Stimulated activated naive B cell treated with anti-CD40 and anti-IgM and Interleukin-4, amounts not matched to agents 10 μg/mL and 1 μg/mL and 100 μg/mL, for 72 hours (primary cell): ENCODE measurements at regions not wholly inside any gene's neighbourhood (a gene's known extent, or its start where the extent isn't known, plus 50 kb on each side); places are given as distances from the start of the nearest gene placed in this dataset.
A peak's percentile ranks its signal among the peaks of the same experiment; 100 is the strongest.
"Not testable (repeated sequence)": the region's sequence is repeated elsewhere in the genome, so short reads cannot be mapped to it uniquely, and the experiment has no call there.

Experiments
- ATAC-seq, 2 donors: fragments of 150-1000 bp; cut with Tn5 transposase; replicated peaks; 2 replicates each; pipeline ENCODE4 v1.10.0; 2021; ENCODE audit warnings: moderate library complexity in 1 of 2
- DNase-seq: peaks from one replicate; pipeline ENCODE4 v3.0.0; 2021
- H3K27ac Mint-ChIP-seq: one replicate; pipeline ENCODE4 v1.8.0; 2022; ENCODE audit warnings: mild to moderate bottlenecking, mixed read lengths
- H3K27me3 Mint-ChIP-seq, 2 donors: one replicate each; pipeline ENCODE4 v1.8.0; 2022; ENCODE audit warnings: mixed read lengths in 2 of 2
- H3K36me3 Mint-ChIP-seq, 2 donors: one replicate each; pipeline ENCODE4 v1.8.0; 2022; ENCODE audit warnings: mixed read lengths in 2 of 2, mild to moderate bottlenecking in 1 of 2
- H3K4me1 Mint-ChIP-seq, 2 donors: one replicate each; pipeline ENCODE4 v1.8.0; 2022; ENCODE audit warnings: mixed read lengths in 2 of 2, mild to moderate bottlenecking in 1 of 2
- H3K4me3 Mint-ChIP-seq, 2 donors: one replicate each; pipeline ENCODE4 v1.8.0; 2022; ENCODE audit warnings: mild to moderate bottlenecking in 2 of 2, mixed read lengths in 2 of 2, moderate library complexity in 1 of 2
- H3K9me3 Mint-ChIP-seq, 2 donors: one replicate each; pipeline ENCODE4 v1.8.0; 2022; ENCODE audit warnings: mixed read lengths in 2 of 2, mild to moderate bottlenecking in 1 of 2

- Mint-ChIP-seq H3K36me3 (no peaks in the 10 kb centered on the region), H3K27me3 (peaks cover 25 to 32% of the 10 kb centered on the region in 2 donors), H3K4me3 (no peak overlapping the region), H3K27ac (no peak overlapping the region), H3K4me1 (no peaks in the 10 kb centered on the region), H3K9me3 (peaks cover 0 to 2% of the 10 kb centered on the region in 2 donors)
- ATAC-seq: no peak
- no peak for DNase-seq
Measured at GRCh38 chr7:1348823-1349335, 110.4 kb downstream of the MICALL2 start.

- DNase-seq (no peak), ATAC-seq (no peak)
- Mint-ChIP-seq H3K9me3 (no peaks in the 10 kb centered on the region), H3K27ac (no peak overlapping the region), H3K4me1 (no peaks in the 10 kb centered on the region), H3K27me3 (peaks cover 25 to 32% of the 10 kb centered on the region in 2 donors), H3K4me3 (no peak overlapping the region), H3K36me3 (no peaks in the 10 kb centered on the region)
Measured at GRCh38 chr7:1349351-1349761, 109.9 kb downstream of the MICALL2 start.

GRCh38 chr7:1351881-1352625, 107.2 kb downstream of the MICALL2 start:
- Mint-ChIP-seq H3K9me3 (no peaks in the 10 kb centered on the region), H3K4me3 (no peak overlapping the region), H3K27ac (no peak overlapping the region), H3K27me3 (peaks cover 30 to 38% of the 10 kb centered on the region in 2 donors), H3K4me1 (no peaks in the 10 kb centered on the region), H3K36me3 (no peaks in the 10 kb centered on the region)
- DNase-seq (no peak), ATAC-seq (no peak)

- no peaks in the 10 kb centered on the region for H3K4me1 Mint-ChIP-seq
- no peak overlapping the region for H3K27ac Mint-ChIP-seq
- H3K36me3 Mint-ChIP-seq: no peaks in the 10 kb centered on the region
- H3K4me3 Mint-ChIP-seq: no peak overlapping the region
- no peak for DNase-seq
- peaks cover 23 to 30% of the 10 kb centered on the region in 2 donors for H3K27me3 Mint-ChIP-seq
- ATAC-seq: no peak
- H3K9me3 Mint-ChIP-seq: no peaks in the 10 kb centered on the region
Measured at GRCh38 chr7:1352656-1353271, 106.5 kb downstream of the MICALL2 start.

- Mint-ChIP-seq H3K27ac (no peak overlapping the region), H3K4me3 (no peak overlapping the region), H3K4me1 (no peaks in the 10 kb centered on the region), H3K27me3 (peaks cover 10 to 12% of the 10 kb centered on the region in 2 donors), H3K36me3 (no peaks in the 10 kb centered on the region), H3K9me3 (no peaks in the 10 kb centered on the region)
- ATAC-seq: no peak
- DNase-seq: no peak
Measured at GRCh38 chr7:1354661-1355567, 104.4 kb downstream of the MICALL2 start.

GRCh38 chr7:1355568-1356340, 103.5 kb downstream of the MICALL2 start:
- H3K9me3 Mint-ChIP-seq: peaks cover 2 to 6% of the 10 kb centered on the region in 2 donors
- no peaks in the 10 kb centered on the region for H3K36me3 Mint-ChIP-seq
- no peak for ATAC-seq
- no peak for DNase-seq
- no peak overlapping the region for H3K27ac Mint-ChIP-seq
- H3K27me3 Mint-ChIP-seq: peaks cover 10 to 14% of the 10 kb centered on the region in 2 donors
- no peaks in the 10 kb centered on the region for H3K4me1 Mint-ChIP-seq
- no peak overlapping the region for H3K4me3 Mint-ChIP-seq

GRCh38 chr7:1356853-1357252, 102.4 kb downstream of the MICALL2 start:
- DNase-seq, H3K4me3 Mint-ChIP-seq, H3K4me1 Mint-ChIP-seq, H3K9me3 Mint-ChIP-seq, H3K27ac Mint-ChIP-seq, H3K36me3 Mint-ChIP-seq, ATAC-seq: not testable (repeated sequence)
- peaks cover 10 to 14% of the 10 kb centered on the region in 2 donors for H3K27me3 Mint-ChIP-seq

GRCh38 chr7:1357260-1357600, 102.0 kb downstream of the MICALL2 start:
- H3K27ac Mint-ChIP-seq, H3K9me3 Mint-ChIP-seq, H3K4me1 Mint-ChIP-seq, H3K36me3 Mint-ChIP-seq, DNase-seq, H3K4me3 Mint-ChIP-seq, ATAC-seq: not testable (repeated sequence)
- H3K27me3 Mint-ChIP-seq: peaks cover 10 to 14% of the 10 kb centered on the region in 2 donors

GRCh38 chr7:1357601-1358271, 101.5 kb downstream of the MICALL2 start:
- DNase-seq: peak; percentile 17
- peaks cover 2 to 6% of the 10 kb centered on the region in 2 donors for H3K9me3 Mint-ChIP-seq
- H3K36me3 Mint-ChIP-seq: no peaks in the 10 kb centered on the region
- H3K4me3 Mint-ChIP-seq: no peak overlapping the region
- peaks cover 10 to 14% of the 10 kb centered on the region in 2 donors for H3K27me3 Mint-ChIP-seq
- peak overlapping the region; percentile 31 for H3K27ac Mint-ChIP-seq
- no peaks in the 10 kb centered on the region for H3K4me1 Mint-ChIP-seq
- peak; percentile 76 to 85 for ATAC-seq

- no peaks in the 10 kb centered on the region for H3K36me3 Mint-ChIP-seq
- no peaks in the 10 kb centered on the region for H3K4me1 Mint-ChIP-seq
- peaks cover 10 to 14% of the 10 kb centered on the region in 2 donors for H3K27me3 Mint-ChIP-seq
- no peak overlapping the region for H3K4me3 Mint-ChIP-seq
- peaks cover 2 to 6% of the 10 kb centered on the region in 2 donors for H3K9me3 Mint-ChIP-seq
- no peak for DNase-seq
- peak in 1 of 2 donors; percentile 15 for ATAC-seq
- no peak overlapping the region for H3K27ac Mint-ChIP-seq
Measured at GRCh38 chr7:1358376-1359050, 100.8 kb downstream of the MICALL2 start.

- H3K4me1 Mint-ChIP-seq: no peaks in the 10 kb centered on the region
Measured at GRCh38 chr7:1359051-1359400, 100.2 kb downstream of the MICALL2 start.

GRCh38 chr7:1359681-1360485, 99.4 kb downstream of the MICALL2 start:
- Mint-ChIP-seq H3K4me1 (no peaks in the 10 kb centered on the region), H3K27ac (no peak overlapping the region), H3K36me3 (no peaks in the 10 kb centered on the region), H3K27me3 (peaks cover 10 to 14% of the 10 kb centered on the region in 2 donors), H3K9me3 (peaks cover 5 to 6% of the 10 kb centered on the region in 2 donors), H3K4me3 (no peak overlapping the region)
- DNase-seq (no peak), ATAC-seq (no peak)

More at GRCh38 chr7:1359051-1359400, 100.2 kb downstream of the MICALL2 start:
- Mint-ChIP-seq H3K4me3 (no peak overlapping the region), H3K27me3 (peaks cover 10 to 14% of the 10 kb centered on the region in 2 donors), H3K36me3 (no peaks in the 10 kb centered on the region), H3K9me3 (peaks cover 2 to 6% of the 10 kb centered on the region in 2 donors), H3K27ac (no peak overlapping the region)
- DNase-seq (no peak), ATAC-seq (no peak)
